Liver (tissue), 8 donors: ENCODE measurements at regions not wholly inside any gene's neighbourhood (a gene's known extent, or its start where the extent isn't known, plus 50 kb on each side); places are given as distances from the start of the nearest gene placed in this dataset.

Experiments used
- DNase-seq: peaks from one replicate; pipeline ENCODE4 v3.0.0-alpha.2; 2017; ENCODE audit warnings: low spot score
- H3K27ac ChIP-seq, 2 donors: one replicate each; pipeline ENCODE4 v1.7.0; 2013; ENCODE audit warnings: inconsistent platforms in 2 of 2, low read length in 2 of 2, control low read depth in 1 of 2, low read depth in 1 of 2, mild to moderate bottlenecking in 1 of 2
- H3K27me3 ChIP-seq, 4 donors: one replicate each; pipeline versions ENCODE4 v1.6.1 to v1.7.0; 2013; ENCODE audit warnings: low read length in 3 of 4, inconsistent platforms in 1 of 4, mild to moderate bottlenecking in 1 of 4, moderate library complexity in 1 of 4; ENCODE audit not compliant: control insufficient read depth in 4 of 4, insufficient read depth in 4 of 4
- H3K36me3 ChIP-seq, 4 donors: one replicate each; pipeline versions ENCODE4 v1.6.1 to v1.7.0; 2013; ENCODE audit warnings: low read length in 3 of 4, mild to moderate bottlenecking in 3 of 4, low read depth in 1 of 4, moderate library complexity in 1 of 4; ENCODE audit not compliant: control insufficient read depth in 4 of 4, insufficient read depth in 3 of 4
- H3K4me1 ChIP-seq, 4 donors: one replicate each; pipeline versions ENCODE4 v1.6.1 to v1.7.0; 2013; ENCODE audit warnings: low read length in 3 of 4, mild to moderate bottlenecking in 3 of 4, moderate library complexity in 1 of 4; ENCODE audit not compliant: control insufficient read depth in 4 of 4, insufficient read depth in 4 of 4
- H3K4me3 ChIP-seq, 3 donors: one replicate each; pipeline versions ENCODE4 v1.6.1 to v1.7.0; 2013; ENCODE audit warnings: low read length in 3 of 3, control low read depth in 1 of 3, low read depth in 1 of 3, mild to moderate bottlenecking in 1 of 3
- H3K9ac ChIP-seq, 2 donors: one replicate each; pipeline ENCODE4 v1.7.0; 2013; ENCODE audit warnings: low read length in 2 of 2, mild to moderate bottlenecking in 2 of 2, moderate library complexity in 2 of 2, control low read depth in 1 of 2, low read depth in 1 of 2
- H3K9me3 ChIP-seq, 4 donors: one replicate each; pipeline versions ENCODE4 v1.6.1 to v1.7.0; 2013; ENCODE audit warnings: low read length in 3 of 4; ENCODE audit not compliant: control insufficient read depth in 4 of 4
- ATF3 ChIP-seq: IDR thresholded peaks from 2 replicates; pipeline ENCODE4 v1.6.1; 2016; ENCODE audit warnings: antibody characterized with exemption
- CTCF ChIP-seq: fragments of 150-350 bp; IDR thresholded peaks from 2 replicates; pipeline ENCODE4 v1.5.1; 2017; ENCODE audit warnings: improper control_type of control experiment, low read depth, low read length; ENCODE audit not compliant: missing input control
- EGR1 ChIP-seq, 2 donors: IDR thresholded peaks; 2 replicates each; pipeline ENCODE4 v1.6.1; 2016 to 2018; ENCODE audit warnings: antibody characterized with exemption in 2 of 2, low read depth in 2 of 2
- FOXA1 ChIP-seq: IDR thresholded peaks from 2 replicates; pipeline ENCODE4 v1.6.1; 2016; ENCODE audit warnings: antibody characterized with exemption
- FOXA2 ChIP-seq: IDR thresholded peaks from 2 replicates; pipeline ENCODE4 v1.6.1; 2016; ENCODE audit warnings: antibody characterized with exemption
- GABPA ChIP-seq, 2 donors: IDR thresholded peaks in 1 of 2; conservative IDR thresholded peaks in 1 of 2; 2 replicates each; pipeline ENCODE4 v1.6.1; 2016; ENCODE audit warnings: antibody characterized with exemption in 2 of 2, mild to moderate bottlenecking in 1 of 2, moderate library complexity in 1 of 2
- HNF4A ChIP-seq, 2 donors: conservative IDR thresholded peaks; 2 replicates each; pipeline ENCODE4 v1.6.1; 2016; ENCODE audit warnings: antibody characterized with exemption in 2 of 2, mild to moderate bottlenecking in 2 of 2
- HNF4G ChIP-seq: IDR thresholded peaks from 2 replicates; pipeline ENCODE4 v1.6.1; 2016; ENCODE audit warnings: antibody characterized with exemption
- JUND ChIP-seq, 2 donors: IDR thresholded peaks; 2 replicates each; pipeline ENCODE4 v1.6.1; 2016; ENCODE audit warnings: antibody characterized with exemption in 2 of 2
- MAX ChIP-seq: IDR thresholded peaks from 2 replicates; pipeline ENCODE4 v1.6.1; 2016; ENCODE audit warnings: antibody characterized with exemption
- NR2F2 ChIP-seq: IDR thresholded peaks from 2 replicates; pipeline ENCODE4 v1.6.1; 2016; ENCODE audit warnings: antibody characterized with exemption
- RAD21 ChIP-seq, 2 donors: IDR thresholded peaks; 2 replicates each; pipeline ENCODE4 v1.6.1; 2016; ENCODE audit warnings: antibody characterized with exemption in 2 of 2, mild to moderate bottlenecking in 2 of 2
- REST ChIP-seq: IDR thresholded peaks from 2 replicates; pipeline ENCODE4 v1.6.1; 2016; ENCODE audit warnings: antibody characterized with exemption, mild to moderate bottlenecking
- RXRA ChIP-seq, 2 donors: IDR thresholded peaks; 2 replicates each; pipeline ENCODE4 v1.6.1; 2017 to 2018; ENCODE audit warnings: antibody characterized with exemption in 2 of 2, mild to moderate bottlenecking in 1 of 2
- SP1 ChIP-seq: IDR thresholded peaks from 2 replicates; pipeline ENCODE4 v1.6.1; 2018; ENCODE audit warnings: antibody characterized with exemption, mild to moderate bottlenecking
- TAF1 ChIP-seq: conservative IDR thresholded peaks from 2 replicates; pipeline ENCODE4 v1.6.1; 2016; ENCODE audit warnings: antibody characterized with exemption, mild to moderate bottlenecking
- YY1 ChIP-seq: IDR thresholded peaks from 2 replicates; pipeline ENCODE4 v1.6.1; 2016; ENCODE audit warnings: antibody characterized with exemption, mild to moderate bottlenecking
- ZBTB33 ChIP-seq: IDR thresholded peaks from 2 replicates; pipeline ENCODE4 v1.6.1; 2016; ENCODE audit warnings: antibody characterized with exemption
- WGBS: extraction: QIAGEN DNeasy Blood & Tissue Kit; methylation state at CpG from one replicate; pipeline ENCODE4 v1.1.7; 2013; 5-methylcytosine and 5-hydroxymethylcytosine counted together
- donor health status: healthy.
- donor health status: healthy.
- donor health status: healthy.
- donor health status: healthy.
- donor health status: healthy.

GRCh38 chr12:124451637-124452243, 115.7 kb downstream of the NCOR2 start:
- TF ChIP-seq JUND (IDR thresholded peaks at IDR 0.05), result no peak
- no peak for TF ChIP-seq RXRA (IDR thresholded peaks at IDR 0.05)
- whole genome bisulfite sequencing, result 85% methylated on average over 12 of the region's 12 CpGs
- no peak for DNase-seq
- H3K4me3 ChIP-seq, result no peak overlapping the region
- no peaks in the 10 kb centered on the region for H3K9me3 ChIP-seq
- no peaks in the 10 kb centered on the region for H3K27me3 ChIP-seq
- H3K27ac ChIP-seq, result no peak overlapping the region
- peaks cover 0 to 19% (median 3%) of the 10 kb centered on the region in 4 donors for H3K4me1 ChIP-seq
- H3K36me3 ChIP-seq, result peaks cover 0 to 5% (median 2%) of the 10 kb centered on the region in 4 donors
- H3K9ac ChIP-seq, result no peak overlapping the region

GRCh38 chr12:124451016-124451415, 116.4 kb downstream of the NCOR2 start:
- DNase-seq, result no peak
- Histone ChIP-seq H3K9me3 (no peaks in the 10 kb centered on the region), H3K4me1 (peaks cover 0 to 19% (median 3%) of the 10 kb centered on the region in 4 donors), H3K27me3 (no peaks in the 10 kb centered on the region), H3K36me3 (peaks cover 0 to 6% (median 2%) of the 10 kb centered on the region in 4 donors), H3K27ac (no peak overlapping the region), H3K4me3 (no peak overlapping the region), H3K9ac (no peak overlapping the region)
- WGBS, result 93% methylated on average over 11 of the region's 11 CpGs
- no peak for TF ChIP-seq SP1
- no peak for TF ChIP-seq JUND (IDR thresholded peaks at IDR 0.05)
- no peak for TF ChIP-seq GABPA (IDR thresholded peaks at IDR 0.05 in 1 of 2, conservative IDR thresholded peaks at IDR 0.05 in 1 of 2)
- no peak for TF ChIP-seq RAD21 (IDR thresholded peaks at IDR 0.05)
- TF ChIP-seq ZBTB33, result no peak
- TF ChIP-seq FOXA2, result no peak
- TF ChIP-seq TAF1, result no peak
- no peak for TF ChIP-seq REST
- TF ChIP-seq MAX, result no peak
- TF ChIP-seq EGR1 (IDR thresholded peaks at IDR 0.05; ENCODE audit: low read depth in 2 of 2), result no peak
- no peak for TF ChIP-seq CTCF
- TF ChIP-seq FOXA1, result no peak
- TF ChIP-seq ATF3, result no peak
- no peak for TF ChIP-seq HNF4A (conservative IDR thresholded peaks at IDR 0.05)
- no peak for TF ChIP-seq RXRA (IDR thresholded peaks at IDR 0.05)
- no peak for TF ChIP-seq HNF4G
- TF ChIP-seq YY1, result no peak
- TF ChIP-seq NR2F2, result no peak
